NB4 (cell line): ENCODE measurements at regions not wholly inside any gene's neighbourhood (a gene's known extent, or its start where the extent isn't known, plus 50 kb on each side); places are given as distances from the start of the nearest gene placed in this dataset.

Experiments used
- DNase-seq: peaks from one replicate; pipeline ENCODE4 v3.0.0; 2010; ENCODE audit warnings: low read depth
- H3K4me3 ChIP-seq: one replicate; pipeline ENCODE4 v1.5.1; 2011; ENCODE audit warnings: mild to moderate bottlenecking, low read depth, low read length, moderate library complexity
- CTCF ChIP-seq: IDR thresholded peaks from one replicate; pipeline ENCODE4 v1.5.1; 2012; ENCODE audit warnings: low read depth, low read length
- MAX ChIP-seq: IDR thresholded peaks from 2 replicates; pipeline ENCODE4 v1.6.1; 2011; ENCODE audit warnings: low read depth, low read length
- MYC ChIP-seq: IDR thresholded peaks from 2 replicates; pipeline ENCODE4 v1.6.1; 2011; ENCODE audit warnings: low read depth, low read length
- POLR2A ChIP-seq: IDR thresholded peaks from 2 replicates; pipeline ENCODE4 v1.6.1; 2011; ENCODE audit warnings: mild to moderate bottlenecking; ENCODE audit not compliant: insufficient read length; ENCODE audit errors: extremely low read depth

DNA sequence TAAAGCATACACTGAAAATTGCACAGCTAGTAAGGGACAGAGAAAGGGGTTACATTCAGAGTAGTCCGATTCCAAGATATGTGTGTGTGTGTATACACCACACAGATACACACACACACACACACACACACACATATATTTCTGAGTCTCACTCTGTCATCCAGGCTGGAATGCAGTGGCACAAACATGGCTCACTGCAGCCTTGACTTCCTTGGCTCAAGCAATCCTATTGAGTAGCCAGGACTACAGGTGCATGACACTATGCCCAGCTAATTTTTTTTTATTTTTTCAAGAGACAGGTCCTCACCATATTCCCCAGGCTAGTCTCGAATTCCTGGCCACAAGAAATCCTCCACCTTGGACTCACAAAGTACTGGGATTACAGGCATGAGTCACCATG is 68.1 kb upstream of the ITPRID2 start:
- no peak overlapping the region for H3K4me3 ChIP-seq
- DNase-seq = no peak
- TF ChIP-seq CTCF (no peak), POLR2A (no peak), MYC (no peak), MAX (no peak)

- no peak overlapping the region for H3K4me3 ChIP-seq
- no peak for DNase-seq
- TF ChIP-seq MYC = no peak
- TF ChIP-seq CTCF = no peak
These were observed 63.3 kb upstream of the ITPRID2 start for GRCh38 chr2:181828122-181828705.

DNA sequence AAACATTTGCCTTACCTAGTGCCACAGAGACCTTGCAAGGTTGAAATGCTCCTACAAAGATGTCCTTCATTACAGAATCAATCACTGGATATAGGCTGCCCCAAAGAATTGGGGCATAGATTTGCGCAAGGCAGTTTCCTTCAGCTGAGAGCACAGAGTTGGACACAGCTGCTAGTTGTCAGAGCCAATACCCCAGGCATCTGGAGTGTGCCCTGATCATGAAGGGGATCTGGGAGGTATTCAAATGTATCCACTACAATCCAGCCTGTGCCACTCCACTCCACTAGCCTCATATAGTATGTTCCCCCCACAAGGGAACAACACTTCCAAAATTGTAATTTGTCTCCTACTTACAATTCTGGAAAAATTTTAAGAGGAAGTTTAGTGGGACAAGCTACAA is 62.3 kb upstream of the ITPRID2 start:
- DNase-seq = no peak
- H3K4me3 ChIP-seq = no peak overlapping the region
- no peak for TF ChIP-seq MAX
- TF ChIP-seq CTCF = no peak

- DNase-seq = no peak
- H3K4me3 ChIP-seq = no peak overlapping the region
- no peak for TF ChIP-seq POLR2A
- TF ChIP-seq CTCF = no peak
- TF ChIP-seq MAX = no peak
- TF ChIP-seq MYC = no peak
These were observed 59.5 kb upstream of the ITPRID2 start for GRCh38 chr2:181832015-181832414.

GRCh38 chr2:181836583-181836982 is 54.9 kb upstream of the ITPRID2 start:
- TF ChIP-seq MAX = no peak
- TF ChIP-seq MYC = no peak
- no peak for TF ChIP-seq CTCF
- no peak for TF ChIP-seq POLR2A
- no peak overlapping the region for H3K4me3 ChIP-seq
- DNase-seq = no peak

GRCh38 chr2:181837563-181837962 is 54.0 kb upstream of the ITPRID2 start:
- DNase-seq = no peak
- TF ChIP-seq POLR2A (no peak), CTCF (no peak), MYC (no peak), MAX (no peak)

More at GRCh38 chr2:181837563-181837962, 54.0 kb upstream of the ITPRID2 start:
- H3K4me3 ChIP-seq = no peak overlapping the region
